UCSD-AML1 (cell line): ENCODE measurements at regions not wholly inside any gene's neighbourhood (a gene's known extent, or its start where the extent isn't known, plus 50 kb on each side); places are given as distances from the start of the nearest gene placed in this dataset.
"Not testable (repeated sequence)": the region's sequence is repeated elsewhere in the genome, so short reads cannot be mapped to it uniquely, and the experiment has no call there.

Experiments
- DNase-seq: peaks from one replicate; lab custom pipeline; 2025; ENCODE audit not compliant: unreplicated experiment; lab: John Stamatoyannopoulos, UW

DNA sequence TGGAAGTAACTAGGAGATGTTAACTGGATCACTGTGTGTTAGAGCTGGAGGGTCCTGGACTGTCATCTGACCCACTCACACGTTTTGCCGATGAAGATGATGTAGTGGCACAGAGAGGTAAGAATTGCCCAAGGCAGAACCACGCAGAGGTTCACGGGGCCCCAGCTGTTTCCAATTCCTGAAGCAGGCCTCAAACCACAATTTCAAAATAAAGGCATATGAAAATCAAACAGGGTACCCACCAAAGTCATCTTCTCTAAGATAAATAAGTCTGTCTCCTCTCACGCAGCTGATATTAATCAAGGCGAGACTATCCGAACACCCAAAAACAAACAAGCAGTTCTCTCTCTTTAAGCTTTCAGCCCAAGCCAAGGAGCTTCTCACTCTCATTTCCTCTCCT, 113.3 kb upstream of the JCAD start:
- DNase-seq: no peak

DNA sequence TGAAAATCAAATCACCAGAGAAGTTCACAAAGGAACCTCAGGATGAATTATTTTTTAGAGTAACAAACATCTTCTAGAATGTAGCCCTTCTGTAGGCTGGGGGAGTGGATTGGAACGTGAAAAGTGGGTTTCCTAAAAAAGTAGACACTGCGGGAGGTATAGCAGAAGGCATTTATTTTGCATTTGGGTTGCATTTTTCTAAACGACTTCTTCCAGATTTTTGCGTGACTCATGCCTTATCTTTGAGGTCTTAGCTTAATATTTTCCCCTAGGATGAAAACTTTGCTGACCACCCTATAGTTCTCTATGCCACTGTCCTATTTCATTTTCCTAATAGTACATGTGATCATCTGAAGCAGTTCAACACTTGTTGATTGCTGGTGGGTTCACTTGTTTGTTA, 112.7 kb upstream of the JCAD start:
- DNase-seq: no peak

DNA sequence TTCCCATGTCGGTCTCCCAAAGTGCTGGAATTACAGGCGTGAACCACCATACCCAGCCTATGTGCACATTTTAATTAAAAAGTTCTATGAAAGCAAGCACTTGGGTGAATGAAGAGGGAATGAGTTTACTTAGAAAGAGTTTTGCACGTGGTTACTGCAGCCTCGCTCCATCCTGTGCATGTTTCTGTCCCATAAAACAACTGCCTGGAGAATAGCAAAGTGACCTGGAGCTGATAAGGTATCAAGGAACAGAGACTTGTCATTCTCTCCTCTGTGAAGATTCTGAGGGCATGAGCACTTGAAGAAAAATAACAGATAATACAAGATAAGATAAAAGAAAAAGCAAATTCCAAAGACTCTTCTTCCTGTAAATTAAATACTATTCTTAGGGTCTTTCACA, 112.2 kb upstream of the JCAD start:
- DNase-seq: no peak

DNA sequence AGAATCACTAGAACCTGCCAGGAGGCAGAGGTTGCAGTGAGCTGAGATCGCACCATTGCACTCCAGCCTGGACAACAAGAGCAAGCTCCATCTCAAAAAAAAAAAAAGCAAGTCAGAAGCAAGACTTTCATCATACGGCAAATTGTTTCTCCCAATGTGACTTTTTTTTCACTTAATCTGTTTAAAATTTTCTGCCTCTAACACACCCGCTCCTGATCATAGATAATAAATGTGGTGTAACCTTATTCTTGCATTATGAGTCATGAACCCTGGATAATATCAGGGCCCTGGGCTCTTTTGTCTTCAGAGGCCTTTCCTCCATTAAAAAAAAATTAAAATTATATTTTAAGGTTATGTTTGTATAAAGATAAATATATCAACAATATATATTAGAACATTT, 111.4 kb upstream of the JCAD start:
- no peak for DNase-seq

DNA sequence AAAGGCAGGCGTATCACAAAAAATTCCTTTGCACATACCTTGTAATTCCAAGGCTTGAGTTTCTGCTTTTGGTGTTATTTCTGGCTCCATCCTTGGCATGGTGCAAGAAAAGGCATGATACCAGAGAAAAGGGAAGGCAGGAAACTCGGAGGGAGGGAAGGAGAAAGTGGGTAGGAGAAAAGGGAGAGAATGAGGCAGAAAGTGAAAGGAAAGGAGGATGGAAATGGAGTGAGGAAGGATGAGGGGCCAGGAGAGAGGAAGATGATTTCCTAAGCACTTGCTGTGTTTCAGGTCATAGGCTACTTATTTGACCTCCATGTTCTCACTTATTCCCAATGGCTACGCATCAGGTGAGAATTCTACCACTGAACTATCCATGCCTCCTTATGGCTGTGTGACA, 110.8 kb upstream of the JCAD start:
- no peak for DNase-seq

DNA sequence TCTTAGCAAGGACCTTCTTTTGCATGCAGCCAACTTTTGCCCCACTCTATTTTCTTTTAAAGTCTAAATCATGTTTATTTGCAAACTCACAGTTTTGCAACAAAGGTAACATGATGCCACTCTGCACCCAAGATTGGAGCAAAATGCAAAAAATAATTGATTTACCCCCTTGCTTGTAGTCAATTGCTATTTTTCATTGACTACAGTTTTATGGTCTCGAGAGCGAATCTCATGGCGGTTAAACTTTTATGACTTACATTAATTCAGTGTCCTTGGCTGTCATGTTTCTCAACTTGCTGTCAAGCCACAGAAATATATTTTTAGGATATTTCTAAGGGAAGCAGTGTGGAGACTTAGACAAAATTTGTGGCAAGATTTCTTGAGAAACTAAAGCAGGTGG, 110.0 kb upstream of the JCAD start:
- DNase-seq: no peak

DNA sequence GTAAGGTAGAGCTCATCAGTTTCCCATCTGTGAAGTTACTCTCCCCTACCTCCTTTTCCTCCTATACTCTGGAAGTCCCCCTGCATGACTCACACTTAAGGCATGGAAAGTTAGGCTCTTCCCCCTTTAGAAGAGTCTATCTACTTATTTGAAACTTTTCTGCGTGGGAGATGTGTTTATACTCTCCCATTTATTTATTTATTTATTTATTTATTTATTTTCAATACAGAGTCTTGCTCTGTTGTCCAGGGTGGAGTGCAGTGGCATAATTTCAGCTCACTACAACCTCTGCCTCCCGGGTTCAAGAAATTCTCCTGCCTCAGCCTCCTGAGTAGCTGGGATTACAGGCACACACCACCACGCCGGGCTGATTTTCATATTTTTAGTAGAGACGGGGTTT, 107.5 kb upstream of the JCAD start:
- DNase-seq: no peak

DNA sequence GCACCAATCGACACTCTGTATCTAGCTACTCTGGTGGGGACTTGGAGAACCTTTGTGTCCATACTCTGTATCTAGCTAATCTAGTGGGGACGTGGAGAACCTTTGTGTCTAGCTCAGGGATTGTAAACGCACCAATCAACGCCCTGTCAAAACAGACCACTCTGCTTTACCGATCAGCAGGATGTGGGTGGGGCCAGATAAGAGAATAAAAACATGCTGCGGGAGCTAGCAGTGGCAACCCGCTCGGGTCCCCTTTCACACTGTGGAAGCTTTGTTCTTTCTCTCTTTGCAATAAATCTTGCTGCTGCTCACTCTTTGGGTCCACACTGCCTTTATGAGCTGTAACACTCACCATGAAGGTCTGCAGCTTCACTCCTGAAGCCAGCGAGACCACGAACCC, 104.0 kb upstream of the JCAD start:
- DNase-seq: peak; percentile 30

DNA sequence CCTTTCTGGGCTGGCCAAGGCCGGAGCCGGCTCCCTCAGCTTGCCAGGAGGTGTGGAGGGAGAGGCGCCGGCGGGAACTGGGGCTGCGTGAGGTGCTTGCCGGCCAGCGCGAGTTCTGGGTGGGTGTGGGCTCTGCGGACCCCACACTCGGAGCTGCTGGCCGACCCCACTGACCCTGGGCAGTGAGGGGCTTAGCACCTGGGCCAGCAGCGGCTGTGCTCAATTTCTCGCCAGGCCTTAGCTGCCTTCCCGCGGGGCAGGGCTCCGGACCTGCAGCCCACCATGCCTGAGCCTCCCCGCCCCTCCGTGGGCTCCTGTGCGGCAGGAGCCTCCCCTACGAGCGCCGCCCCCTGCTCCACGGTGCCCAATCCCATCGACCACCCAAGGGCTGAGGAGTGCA, 103.4 kb upstream of the JCAD start:
- not testable (repeated sequence) for DNase-seq

DNA sequence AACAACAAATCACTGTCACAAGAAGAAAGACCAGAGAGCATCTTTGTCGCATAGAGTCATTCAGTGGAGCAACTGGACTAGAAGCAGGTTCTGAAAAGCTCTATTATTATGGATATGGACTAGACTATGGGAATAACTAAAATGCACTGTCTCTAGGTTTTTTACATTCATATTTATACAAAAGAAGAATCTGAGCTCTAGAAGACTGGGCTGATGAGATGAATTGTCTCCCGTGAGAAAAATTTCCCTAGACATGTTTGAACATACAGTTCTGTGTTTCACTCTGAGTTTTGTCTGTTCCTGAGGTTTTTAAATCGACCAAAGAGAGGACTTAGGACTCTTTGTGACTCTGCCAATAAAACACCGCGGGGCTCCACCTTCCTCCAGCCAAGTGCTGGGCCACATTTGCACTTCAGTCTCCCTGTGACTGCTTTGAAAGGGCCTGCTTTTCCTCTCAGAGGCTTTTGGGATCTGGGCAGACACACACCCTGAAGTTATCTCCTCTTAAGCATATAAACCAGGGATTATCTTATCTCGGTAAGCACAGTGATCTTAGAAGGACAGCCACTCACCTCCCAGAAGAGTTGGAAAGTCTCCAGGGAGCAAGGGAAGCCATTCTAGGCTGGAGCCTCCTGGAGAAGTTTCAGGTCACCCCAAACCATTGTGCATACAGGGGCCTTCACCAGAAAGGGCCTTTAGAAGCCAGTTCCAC, 101.0 kb upstream of the JCAD start:
- DNase-seq: no peak

DNA sequence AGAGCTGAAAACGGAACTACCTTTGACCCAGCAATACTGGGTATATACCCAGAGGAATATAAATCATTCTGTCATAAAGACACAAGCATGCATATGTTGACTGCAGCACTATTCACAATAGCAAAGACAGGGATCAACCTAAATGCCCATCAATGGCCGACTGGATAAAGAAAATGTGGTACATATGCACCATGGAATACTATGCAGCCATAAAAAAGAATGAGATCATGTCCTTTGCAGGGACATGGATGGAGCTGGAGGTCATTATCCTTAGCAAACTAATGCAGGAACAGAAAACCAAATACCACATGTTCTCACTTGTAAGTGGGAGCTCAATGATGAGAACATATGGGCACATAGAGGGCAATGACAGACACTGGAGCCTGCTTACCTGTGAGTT, 100.2 kb upstream of the JCAD start:
- not testable (repeated sequence) for DNase-seq

DNA sequence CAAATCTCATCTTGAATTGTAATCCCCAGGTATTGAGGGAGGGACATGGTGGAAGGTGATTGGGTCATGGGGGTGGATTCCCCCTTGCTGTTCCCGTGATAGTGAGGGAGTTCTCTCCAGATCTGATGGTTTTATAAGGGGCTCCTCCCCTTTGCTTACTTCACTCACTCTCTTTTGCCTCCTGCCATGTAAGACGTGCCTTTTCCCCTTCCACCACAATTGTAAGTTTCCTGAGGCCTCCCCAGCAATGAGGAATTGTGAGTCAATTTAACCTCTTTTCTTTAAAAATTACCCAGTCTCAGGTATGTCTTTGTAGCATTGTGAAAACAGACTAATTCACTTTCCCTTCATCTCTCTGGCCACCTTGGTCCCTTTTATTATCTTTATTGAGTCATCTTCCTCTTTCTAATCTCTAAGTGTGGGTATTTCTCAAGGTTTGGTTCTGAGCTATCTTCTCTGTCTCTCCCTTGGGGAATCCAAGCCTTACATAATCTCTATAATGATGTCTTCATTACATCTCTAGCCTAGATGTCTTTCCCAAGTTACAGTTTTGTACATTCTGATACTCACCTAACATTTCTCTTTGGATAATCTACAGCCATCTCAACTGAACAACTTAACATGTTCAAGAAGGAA, 99.1 kb upstream of the JCAD start:
- no peak for DNase-seq

DNA sequence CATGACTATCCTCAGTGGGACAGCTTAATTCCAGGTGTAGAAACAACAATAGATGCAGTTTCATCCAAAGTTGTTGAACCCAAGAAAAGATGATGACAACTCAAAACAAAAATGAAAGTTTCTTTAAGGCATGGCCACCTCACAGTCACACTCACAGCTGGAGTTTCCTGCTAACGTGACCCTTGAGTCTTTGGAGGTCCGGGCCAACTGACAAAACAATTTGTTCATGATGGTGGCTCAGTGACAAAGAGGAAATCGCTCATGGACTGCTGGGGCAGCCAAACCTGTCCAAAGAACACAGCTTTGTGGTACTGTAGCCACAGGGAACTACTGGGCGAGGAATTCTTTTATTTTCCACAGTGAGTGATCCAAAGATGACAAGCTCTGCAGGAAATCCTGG, 96.0 kb upstream of the JCAD start:
- DNase-seq: no peak

DNA sequence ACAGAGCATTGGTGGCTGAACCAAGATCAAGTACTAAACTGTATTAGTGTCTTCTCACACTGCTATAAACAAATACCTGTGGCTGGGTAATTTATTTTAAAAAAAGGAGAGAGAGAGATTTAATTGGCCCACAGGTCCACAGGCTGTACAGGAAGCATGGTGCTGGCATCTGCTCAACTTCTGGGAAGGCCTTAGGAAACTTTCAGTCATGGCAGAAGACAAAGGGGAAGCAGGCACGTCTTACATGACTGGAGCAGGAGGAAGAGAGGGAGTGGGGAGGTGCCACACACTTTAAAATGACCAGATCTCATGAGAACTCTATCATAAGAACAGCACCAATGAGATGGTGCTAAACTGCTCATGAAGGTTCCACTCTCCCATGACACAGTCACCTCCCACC, 95.2 kb upstream of the JCAD start:
- no peak for DNase-seq

DNA sequence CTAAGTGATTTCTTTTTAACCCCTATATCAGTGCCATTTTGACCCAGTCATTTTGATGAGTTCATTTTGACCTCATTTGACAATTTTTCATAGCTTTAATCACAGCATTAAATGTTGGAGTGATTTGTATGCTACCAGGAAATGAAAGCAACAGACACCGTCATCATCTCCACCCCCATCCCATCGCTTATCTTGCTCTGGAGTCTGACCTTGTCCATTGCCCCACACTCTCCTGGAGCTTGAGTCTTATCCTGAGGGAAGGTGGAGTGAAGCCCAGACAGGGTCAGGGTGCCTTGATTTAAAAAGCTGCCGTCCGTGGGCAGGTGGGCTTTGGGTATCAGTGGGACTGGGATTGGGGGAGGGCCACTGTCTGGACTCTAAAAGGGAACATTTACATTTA, 94.7 kb upstream of the JCAD start:
- DNase-seq: no peak

DNA sequence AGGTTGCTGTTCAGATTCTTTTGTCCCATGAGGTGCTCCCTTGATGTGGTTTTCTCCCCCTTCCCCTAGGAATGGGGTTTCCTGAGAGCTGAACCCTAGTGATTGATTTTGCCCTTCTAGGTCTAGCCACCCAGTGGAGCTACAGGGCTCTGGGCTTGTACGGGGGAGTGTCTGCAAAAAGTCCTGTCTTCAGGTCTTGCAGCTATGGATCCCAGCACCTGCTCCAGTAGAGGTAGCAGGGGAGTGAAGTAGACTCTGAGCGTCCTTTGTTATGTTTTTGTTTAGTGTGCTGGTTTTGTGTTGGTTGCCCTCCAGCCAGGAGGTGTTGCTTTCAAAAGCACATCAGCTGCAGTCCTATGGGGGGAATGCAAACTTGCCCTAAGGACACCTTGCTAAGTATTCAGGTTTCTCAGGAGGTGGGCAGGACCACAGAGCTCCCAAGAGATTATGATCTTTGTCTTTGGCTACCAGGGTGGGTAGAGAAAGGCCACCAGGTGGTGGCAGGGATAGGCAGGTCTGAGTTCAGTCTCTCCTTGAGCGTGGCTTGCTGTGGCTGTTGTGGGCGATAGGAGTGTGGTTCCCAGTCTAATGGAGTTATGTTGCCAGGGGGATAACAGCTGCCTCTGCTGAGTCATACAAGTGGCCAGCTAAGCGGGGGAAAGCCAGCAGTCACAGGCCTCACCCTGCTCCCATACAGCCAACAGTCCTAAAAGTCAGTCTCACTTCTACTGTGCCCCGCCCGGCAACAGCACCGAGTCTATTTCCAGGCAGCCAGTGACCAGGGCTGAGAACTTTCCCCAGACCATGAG, 92.4 kb upstream of the JCAD start:
- peak; percentile 56 for DNase-seq

DNA sequence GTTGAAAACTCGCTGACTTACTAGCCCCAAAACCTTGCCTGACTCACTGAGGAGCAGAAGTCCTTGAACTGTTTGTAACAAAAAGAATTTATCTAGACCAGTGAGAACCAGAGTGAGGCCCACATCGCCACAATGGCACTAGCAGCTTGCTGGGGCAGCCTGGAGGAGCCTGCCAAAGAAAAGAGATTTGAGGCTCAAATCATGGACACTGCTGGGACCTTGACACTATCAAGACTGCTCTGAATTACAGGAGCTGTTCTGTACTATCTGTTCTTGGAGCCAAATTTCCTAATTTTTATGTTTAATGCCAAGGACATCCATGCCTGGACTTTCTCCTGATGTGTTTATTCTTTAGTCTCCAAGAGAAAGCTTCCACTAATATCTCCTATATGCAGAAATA, 82.0 kb upstream of the JCAD start:
- no peak for DNase-seq

DNA sequence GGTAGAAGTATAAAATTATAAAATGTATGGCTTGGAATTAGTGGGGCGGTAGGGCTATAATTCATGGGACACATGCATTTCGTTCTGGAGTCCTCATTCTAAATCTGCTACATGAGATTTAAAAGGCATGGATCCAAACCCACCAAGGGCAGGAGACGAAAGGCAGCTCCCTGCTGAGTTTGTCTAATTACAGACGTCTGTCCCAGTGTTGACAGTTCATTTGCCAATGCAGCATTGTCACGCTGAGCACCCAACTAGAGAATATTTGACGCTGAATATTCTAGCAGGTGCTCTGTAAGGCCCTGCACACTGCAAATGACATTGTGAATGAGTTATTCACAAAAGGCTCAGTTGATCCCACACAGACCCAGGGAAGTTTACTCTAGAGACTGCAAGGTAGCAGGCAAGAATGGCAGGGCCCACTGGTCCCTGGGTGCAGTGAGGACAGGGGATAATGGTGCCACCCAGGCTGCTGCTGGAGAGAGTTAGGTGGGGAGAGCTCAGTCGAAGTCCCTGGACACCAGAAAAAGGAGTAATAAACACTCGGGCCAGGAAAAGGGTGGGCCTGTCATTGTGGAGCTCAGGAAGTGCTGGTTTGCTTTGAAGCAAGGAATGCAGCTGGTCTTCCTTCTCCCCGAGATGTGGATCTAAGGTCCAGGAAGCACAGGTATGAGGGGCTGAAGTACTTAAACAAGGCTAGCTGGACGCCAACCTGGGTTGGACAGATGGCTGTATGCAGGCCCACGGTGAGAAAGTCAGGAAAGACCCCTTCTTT, 75.0 kb upstream of the JCAD start:
- DNase-seq: peak; percentile 20

DNA sequence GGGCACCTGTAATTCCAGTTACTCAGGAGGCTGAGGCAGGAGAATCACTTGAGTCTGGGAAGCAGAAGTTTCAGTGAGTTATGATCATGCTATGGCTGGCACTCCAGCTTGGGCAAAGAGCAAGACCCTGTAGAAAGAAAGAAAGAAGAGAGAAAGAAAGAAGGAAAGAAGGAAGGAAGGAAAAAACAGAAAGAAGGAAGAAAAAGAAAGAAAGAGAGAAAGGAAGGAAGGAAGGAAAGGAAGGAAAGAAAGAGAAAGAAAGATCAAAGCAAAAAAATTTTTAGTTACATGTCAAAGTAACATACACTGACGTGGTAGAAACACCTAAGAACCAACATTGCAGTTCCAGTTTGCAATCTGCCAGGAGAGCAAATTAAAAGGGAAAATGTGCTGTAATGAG, 73.8 kb upstream of the JCAD start:
- DNase-seq: no peak

DNA sequence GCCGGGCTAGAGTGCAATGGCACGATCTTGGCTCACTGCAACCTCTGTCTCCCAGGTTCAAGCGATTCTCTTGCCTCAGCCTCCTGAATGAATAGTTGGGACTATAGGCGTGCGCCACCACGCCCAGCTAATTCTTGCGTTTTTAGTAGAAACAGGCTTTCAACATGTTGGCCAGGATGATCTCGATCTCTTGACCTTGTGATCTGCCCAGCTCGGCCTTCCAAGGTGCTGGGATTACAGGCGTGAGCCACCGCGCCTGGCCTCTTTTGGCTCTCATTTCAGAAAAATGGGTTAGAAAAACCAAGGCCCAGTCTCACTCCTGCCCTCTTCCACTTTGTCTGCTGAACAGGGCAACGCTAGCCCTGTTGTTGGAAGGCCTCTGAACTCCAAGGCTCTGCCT, 72.0 kb upstream of the JCAD start:
- DNase-seq: not testable (repeated sequence)

DNA sequence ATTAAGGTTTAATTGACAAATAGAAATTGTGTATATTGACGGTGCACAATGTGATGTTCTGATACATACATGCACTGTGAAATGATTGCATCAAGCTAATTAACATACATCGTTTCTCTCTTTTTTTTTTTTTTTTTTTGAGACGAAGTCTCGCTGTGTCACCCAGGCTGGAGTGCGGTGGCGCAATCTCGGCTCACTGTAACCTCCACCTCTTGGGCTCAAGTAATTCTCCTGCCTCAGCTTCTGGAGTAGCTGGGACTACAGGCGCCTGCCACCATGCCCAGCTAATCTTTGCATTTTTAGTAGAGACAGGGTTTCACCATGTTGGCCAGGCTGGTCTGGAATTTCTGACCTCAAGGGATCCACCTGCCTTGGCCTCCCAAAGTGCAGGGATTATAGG, 69.9 kb upstream of the JCAD start:
- not testable (repeated sequence) for DNase-seq
